Astrocyte (in vitro differentiated cells and primary cell): ENCODE measurements at regions not wholly inside any gene's neighbourhood (a gene's known extent, or its start where the extent isn't known, plus 50 kb on each side); places are given as distances from the start of the nearest gene placed in this dataset.

ENCODE experiments used
- CTCF ChIP-seq: IDR thresholded peaks from 2 replicates; pipeline ENCODE4 v1.5.1; 2011; ENCODE audit warnings: low read depth, mild to moderate bottlenecking, inconsistent platforms, low read length, moderate library complexity; ENCODE audit not compliant: insufficient read depth
- EZH2 ChIP-seq: IDR thresholded peaks from 2 replicates; pipeline ENCODE4 v1.6.1; 2012; ENCODE audit warnings: mild to moderate bottlenecking, low read length, inconsistent platforms; ENCODE audit not compliant: insufficient read depth

GRCh38 chr1:47655521-47656300, 217.9 kb downstream of the FOXD2 start:
- TF ChIP-seq EZH2 = no peak
- no peak for TF ChIP-seq CTCF
